ENCODE measurements at regions not wholly inside any gene's neighbourhood (a gene's known extent, or its start where the extent isn't known, plus 50 kb on each side); places are given as distances from the start of the nearest gene placed in this dataset.

GRCh38 chr4:181478656-181479055 lies 764.5 kb upstream of the TENM3 start:
- Histone ChIP-seq H3K27me3 (no peaks in the 10 kb centered on the region), H3K9me3 (no peaks in the 10 kb centered on the region), H3K27ac (no peak overlapping the region), H3K4me1 (no peaks in the 10 kb centered on the region), H3K36me3 (no peaks in the 10 kb centered on the region), H3K4me3 (no peak overlapping the region)
- TF ChIP-seq POLR2A (IDR thresholded peaks at IDR 0.05): no peak
- TF ChIP-seq CTCF (IDR thresholded peaks at IDR 0.05): no peak
- no peak for ATAC-seq
- intact Hi-C loops (cut with DNase I): no loop called here
- DNase-seq: no peak
- WGBS, 4 donors: 62 to 63% (median 62%) methylated on average over 3 of the region's 3 CpGs

GRCh38 chr4:181479141-181479540 lies 764.1 kb upstream of the TENM3 start:
- H3K4me1 ChIP-seq: no peaks in the 10 kb centered on the region
- intact Hi-C loops (cut with DNase I): no loop called here
- ATAC-seq: no peak
- H3K27me3 ChIP-seq: no peaks in the 10 kb centered on the region
- H3K9me3 ChIP-seq: no peaks in the 10 kb centered on the region
- no peak overlapping the region for H3K27ac ChIP-seq
- H3K36me3 ChIP-seq: no peaks in the 10 kb centered on the region
- H3K4me3 ChIP-seq: no peak overlapping the region
- no peak for TF ChIP-seq CTCF (IDR thresholded peaks at IDR 0.05)
- WGBS, 4 donors: 71 to 75% (median 73%) methylated on average over 2 of the region's 2 CpGs
- DNase-seq: no peak

GRCh38 chr4:181484396-181484795 lies 758.8 kb upstream of the TENM3 start:
- 2 to 95% (median 93%) methylated on average over 1 of the region's 1 CpG for WGBS, 4 donors
- Histone ChIP-seq H3K27me3 (no peaks in the 10 kb centered on the region), H3K27ac (no peak overlapping the region), H3K4me3 (no peak overlapping the region), H3K36me3 (no peaks in the 10 kb centered on the region), H3K4me1 (no peaks in the 10 kb centered on the region), H3K9me3 (no peaks in the 10 kb centered on the region)
- DNase-seq (no peak), ATAC-seq (no peak)
- intact Hi-C loops (cut with DNase I): no loop called here
- TF ChIP-seq CTCF (IDR thresholded peaks at IDR 0.05): no peak

GRCh38 chr4:181488926-181489325 lies 754.3 kb upstream of the TENM3 start:
- H3K4me3 ChIP-seq: no peak overlapping the region
- H3K9me3 ChIP-seq: no peaks in the 10 kb centered on the region
- intact Hi-C loops (cut with DNase I): no loop called here
- no peak for DNase-seq
- no peaks in the 10 kb centered on the region for H3K4me1 ChIP-seq
- TF ChIP-seq POLR2A (IDR thresholded peaks at IDR 0.05): no peak
- TF ChIP-seq CTCF (IDR thresholded peaks at IDR 0.05): no peak
- ATAC-seq: no peak
- H3K27ac ChIP-seq: no peak overlapping the region
- H3K27me3 ChIP-seq: no peaks in the 10 kb centered on the region
- no peaks in the 10 kb centered on the region for H3K36me3 ChIP-seq

Data from heart left ventricle (tissue), 16 donors.